Neural cell (in vitro differentiated cells): ENCODE measurements at regions not wholly inside any gene's neighbourhood (a gene's known extent, or its start where the extent isn't known, plus 50 kb on each side); places are given as distances from the start of the nearest gene placed in this dataset.

Experiments
- H2AFZ ChIP-seq: fragments of 200-600, 300-800 bp; sonication (generic), shearing (Covaris generic); 2 replicates; pipeline ENCODE4 v1.6.0; 2014; ENCODE audit warnings: low read depth, mild to moderate bottlenecking, antibody characterized with exemption, low read length, moderate library complexity
- H3F3A ChIP-seq: fragments of 200-600 bp; shearing (Covaris generic); 2 replicates; pipeline ENCODE4 v1.6.1; 2016; ENCODE audit warnings: mild to moderate bottlenecking, moderate library complexity, mixed read lengths, antibody characterized with exemption, low read length; ENCODE audit not compliant: insufficient read depth, poor library complexity, severe bottlenecking
- H3K27ac ChIP-seq: fragments of 200-600, 300-800 bp; sonication (generic), shearing (Covaris generic); 2 replicates; pipeline ENCODE4 v1.5.1; 2014; ENCODE audit warnings: mild to moderate bottlenecking, low read length, moderate library complexity
- H3K27me3 ChIP-seq: fragments of 300-800, 200-600 bp; sonication (generic), shearing (Covaris generic); 2 replicates; pipeline ENCODE4 v1.6.0; 2014; ENCODE audit warnings: mild to moderate bottlenecking, low read depth, low read length, moderate library complexity; ENCODE audit not compliant: insufficient read depth
- H3K36me3 ChIP-seq: fragments of 300-800, 200-600 bp; sonication (generic), shearing (Covaris generic); 2 replicates; pipeline ENCODE4 v1.5.1; 2014; ENCODE audit warnings: mild to moderate bottlenecking, antibody characterized with exemption, low read length, moderate library complexity; ENCODE audit not compliant: insufficient read depth
- H3K4me2 ChIP-seq: fragments of 300-800, 200-600 bp; sonication (generic), shearing (Covaris generic); 2 replicates; pipeline ENCODE4 v1.6.0; 2014; ENCODE audit warnings: mild to moderate bottlenecking, low read length
- H3K4me3 ChIP-seq: fragments of 300-800, 200-600 bp; sonication (generic), shearing (Covaris generic); 2 replicates; pipeline ENCODE4 v1.5.1; 2014; ENCODE audit warnings: mild to moderate bottlenecking, low read length, moderate library complexity
- H3K79me2 ChIP-seq: fragments of 200-600 bp; shearing (Covaris generic); replicated peaks from 2 replicates; pipeline ENCODE4 v1.6.0; 2014; ENCODE audit warnings: mild to moderate bottlenecking, low read length, moderate library complexity; ENCODE audit not compliant: insufficient read depth
- H3K9ac ChIP-seq: fragments of 300-800, 200-600 bp; sonication (generic), shearing (Covaris generic); 2 replicates; pipeline ENCODE4 v1.6.1; 2016; ENCODE audit warnings: mild to moderate bottlenecking, low read length, mixed read lengths
- H3K9me2 ChIP-seq: fragments of 200-600 bp; shearing (Covaris generic); 2 replicates; pipeline ENCODE4 v1.6.1; 2016; ENCODE audit warnings: mild to moderate bottlenecking, low read length, mixed read lengths; ENCODE audit not compliant: insufficient read depth
- H3K9me3 ChIP-seq: fragments of 200-600, 300-800 bp; sonication (generic), shearing (Covaris generic); 2 replicates; pipeline ENCODE4 v1.6.1; 2016; ENCODE audit warnings: mild to moderate bottlenecking, mixed run types, low read length, moderate library complexity, mixed read lengths
- H4K20me1 ChIP-seq: fragments of 200-600 bp; shearing (Covaris generic); 2 replicates; pipeline ENCODE4 v1.6.1; 2016; ENCODE audit warnings: mild to moderate bottlenecking, mixed run types; ENCODE audit not compliant: insufficient read depth
- CTCF ChIP-seq: fragments of 450-650 bp; IDR thresholded peaks from 2 replicates; pipeline ENCODE4 v1.5.1; 2014; ENCODE audit warnings: antibody characterized with exemption, mild to moderate bottlenecking, moderate library complexity; ENCODE audit not compliant: poor library complexity, severe bottlenecking
- EP300 ChIP-seq: fragments of 450-650 bp; conservative IDR thresholded peaks from 2 replicates; pipeline ENCODE4 v1.6.1; 2014; ENCODE audit warnings: antibody characterized with exemption, mild to moderate bottlenecking, moderate library complexity; ENCODE audit not compliant: poor library complexity, severe bottlenecking
- EZH2 ChIP-seq: fragments of 200-600, 300-800 bp; shearing (Covaris generic), sonication (generic); IDR thresholded peaks from 2 replicates; pipeline ENCODE4 v1.6.1; 2014; ENCODE audit warnings: antibody characterized with exemption, low read length, borderline replicate concordance, mild to moderate bottlenecking; ENCODE audit not compliant: insufficient read depth, poor library complexity, severe bottlenecking
- MXI1 ChIP-seq: fragments of 450-650 bp; conservative IDR thresholded peaks from 2 replicates; pipeline ENCODE4 v1.6.1; 2014; ENCODE audit warnings: antibody characterized with exemption, mild to moderate bottlenecking; ENCODE audit not compliant: poor library complexity, severe bottlenecking
- POLR2AphosphoS5 ChIP-seq: IDR thresholded peaks from 2 replicates; pipeline ENCODE4 v1.6.1; 2012
- RAD21 ChIP-seq: fragments of 450-650 bp; conservative IDR thresholded peaks from 2 replicates; pipeline ENCODE4 v1.6.1; 2014; ENCODE audit warnings: antibody characterized with exemption, mild to moderate bottlenecking, moderate library complexity
- SMC3 ChIP-seq: fragments of 450-650 bp; conservative IDR thresholded peaks from 2 replicates; pipeline ENCODE4 v1.6.1; 2014; ENCODE audit warnings: antibody characterized with exemption, mild to moderate bottlenecking, moderate library complexity; ENCODE audit not compliant: poor library complexity
- TAF1 ChIP-seq: IDR thresholded peaks from 2 replicates; pipeline ENCODE4 v1.6.1; 2012; ENCODE audit warnings: low read depth
- TF ChIP-seq, protein P1 (sequence below): IDR thresholded peaks from 2 replicates; pipeline ENCODE4 v1.6.1; 2012; ENCODE audit warnings: borderline replicate concordance

DNA sequence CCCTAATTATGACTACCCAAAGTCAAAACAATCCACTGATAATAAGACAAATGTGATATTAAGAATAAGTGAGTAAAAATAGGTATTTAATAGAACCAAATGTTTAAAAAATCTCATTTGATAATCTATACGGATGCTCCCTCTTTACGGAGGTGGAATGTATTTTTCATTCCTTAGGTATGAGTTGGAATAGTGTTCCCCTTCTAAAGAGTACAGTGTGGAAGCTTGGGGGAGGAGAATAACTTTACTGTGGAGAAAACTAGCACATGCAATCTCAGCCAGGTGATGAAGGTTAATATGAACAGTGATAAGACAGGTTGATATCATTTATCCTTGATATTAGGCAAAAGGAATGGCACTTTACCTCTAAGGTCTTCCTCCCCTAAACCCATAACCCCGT lies 74.6 kb downstream of the GPR88 start:
- TF ChIP-seq POLR2AphosphoS5 = no peak
- no peak for TF ChIP-seq TAF1
- TF ChIP-seq CTCF = no peak
- no peak for TF ChIP-seq MXI1
- TF ChIP-seq SMC3 = no peak
- TF ChIP-seq EZH2 = no peak
- TF ChIP-seq RAD21 = no peak
- TF ChIP-seq, protein P1, sequence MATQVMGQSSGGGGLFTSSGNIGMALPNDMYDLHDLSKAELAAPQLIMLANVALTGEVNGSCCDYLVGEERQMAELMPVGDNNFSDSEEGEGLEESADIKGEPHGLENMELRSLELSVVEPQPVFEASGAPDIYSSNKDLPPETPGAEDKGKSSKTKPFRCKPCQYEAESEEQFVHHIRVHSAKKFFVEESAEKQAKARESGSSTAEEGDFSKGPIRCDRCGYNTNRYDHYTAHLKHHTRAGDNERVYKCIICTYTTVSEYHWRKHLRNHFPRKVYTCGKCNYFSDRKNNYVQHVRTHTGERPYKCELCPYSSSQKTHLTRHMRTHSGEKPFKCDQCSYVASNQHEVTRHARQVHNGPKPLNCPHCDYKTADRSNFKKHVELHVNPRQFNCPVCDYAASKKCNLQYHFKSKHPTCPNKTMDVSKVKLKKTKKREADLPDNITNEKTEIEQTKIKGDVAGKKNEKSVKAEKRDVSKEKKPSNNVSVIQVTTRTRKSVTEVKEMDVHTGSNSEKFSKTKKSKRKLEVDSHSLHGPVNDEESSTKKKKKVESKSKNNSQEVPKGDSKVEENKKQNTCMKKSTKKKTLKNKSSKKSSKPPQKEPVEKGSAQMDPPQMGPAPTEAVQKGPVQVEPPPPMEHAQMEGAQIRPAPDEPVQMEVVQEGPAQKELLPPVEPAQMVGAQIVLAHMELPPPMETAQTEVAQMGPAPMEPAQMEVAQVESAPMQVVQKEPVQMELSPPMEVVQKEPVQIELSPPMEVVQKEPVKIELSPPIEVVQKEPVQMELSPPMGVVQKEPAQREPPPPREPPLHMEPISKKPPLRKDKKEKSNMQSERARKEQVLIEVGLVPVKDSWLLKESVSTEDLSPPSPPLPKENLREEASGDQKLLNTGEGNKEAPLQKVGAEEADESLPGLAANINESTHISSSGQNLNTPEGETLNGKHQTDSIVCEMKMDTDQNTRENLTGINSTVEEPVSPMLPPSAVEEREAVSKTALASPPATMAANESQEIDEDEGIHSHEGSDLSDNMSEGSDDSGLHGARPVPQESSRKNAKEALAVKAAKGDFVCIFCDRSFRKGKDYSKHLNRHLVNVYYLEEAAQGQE = no peak
- no peak for TF ChIP-seq EP300
- Histone ChIP-seq H3K9me3 (no peaks in the 10 kb centered on the region), H3K79me2 (no peaks in the 10 kb centered on the region), H3K9ac (no peak overlapping the region), H3K9me2 (no peaks in the 10 kb centered on the region), H2AFZ (no peak overlapping the region), H3K4me2 (no peak overlapping the region), H3K27me3 (no peaks in the 10 kb centered on the region), H3F3A (no peaks in the 10 kb centered on the region), H3K36me3 (no peaks in the 10 kb centered on the region), H3K4me3 (no peak overlapping the region), H4K20me1 (no peaks in the 10 kb centered on the region), H3K27ac (no peak overlapping the region)

- Histone ChIP-seq H3K79me2 (no peaks in the 10 kb centered on the region), H3K4me3 (no peak overlapping the region), H4K20me1 (no peaks in the 10 kb centered on the region), H3F3A (no peaks in the 10 kb centered on the region), H3K9me3 (no peaks in the 10 kb centered on the region), H3K36me3 (no peaks in the 10 kb centered on the region), H2AFZ (no peak overlapping the region), H3K27me3 (no peaks in the 10 kb centered on the region), H3K27ac (no peak overlapping the region), H3K9ac (no peak overlapping the region), H3K4me2 (no peak overlapping the region), H3K9me2 (no peaks in the 10 kb centered on the region)
- TF ChIP-seq CTCF (no peak), TAF1 (no peak), POLR2AphosphoS5 (no peak), EP300 (no peak), SMC3 (no peak), EZH2 (no peak), MXI1 (no peak), RAD21 (no peak)
- TF ChIP-seq, protein P1 = no peak
These were observed 76.0 kb downstream of the GPR88 start for GRCh38 chr1:100613817-100614559.
